ENCODE measurements at regions not wholly inside any gene's neighbourhood (a gene's known extent, or its start where the extent isn't known, plus 50 kb on each side); places are given as distances from the start of the nearest gene placed in this dataset.

- Histone ChIP-seq H3K27ac (no peak overlapping the region), H3K27me3 (peaks cover 0 to 10% (median 0%) of the 10 kb centered on the region in 3 donors), H3K9me3 (peaks cover 0 to 10% (median 4%) of the 10 kb centered on the region in 4 donors), H3K4me1 (no peaks in the 10 kb centered on the region), H3K4me3 (no peak overlapping the region), H3K36me3 (no peaks in the 10 kb centered on the region)
- TF ChIP-seq POLR2AphosphoS5 (IDR thresholded peaks at IDR 0.05) = no peak
- TF ChIP-seq EP300 (IDR thresholded peaks at IDR 0.05) = no peak
- TF ChIP-seq POLR2A (IDR thresholded peaks at IDR 0.05) = no peak
- TF ChIP-seq, protein P1, sequence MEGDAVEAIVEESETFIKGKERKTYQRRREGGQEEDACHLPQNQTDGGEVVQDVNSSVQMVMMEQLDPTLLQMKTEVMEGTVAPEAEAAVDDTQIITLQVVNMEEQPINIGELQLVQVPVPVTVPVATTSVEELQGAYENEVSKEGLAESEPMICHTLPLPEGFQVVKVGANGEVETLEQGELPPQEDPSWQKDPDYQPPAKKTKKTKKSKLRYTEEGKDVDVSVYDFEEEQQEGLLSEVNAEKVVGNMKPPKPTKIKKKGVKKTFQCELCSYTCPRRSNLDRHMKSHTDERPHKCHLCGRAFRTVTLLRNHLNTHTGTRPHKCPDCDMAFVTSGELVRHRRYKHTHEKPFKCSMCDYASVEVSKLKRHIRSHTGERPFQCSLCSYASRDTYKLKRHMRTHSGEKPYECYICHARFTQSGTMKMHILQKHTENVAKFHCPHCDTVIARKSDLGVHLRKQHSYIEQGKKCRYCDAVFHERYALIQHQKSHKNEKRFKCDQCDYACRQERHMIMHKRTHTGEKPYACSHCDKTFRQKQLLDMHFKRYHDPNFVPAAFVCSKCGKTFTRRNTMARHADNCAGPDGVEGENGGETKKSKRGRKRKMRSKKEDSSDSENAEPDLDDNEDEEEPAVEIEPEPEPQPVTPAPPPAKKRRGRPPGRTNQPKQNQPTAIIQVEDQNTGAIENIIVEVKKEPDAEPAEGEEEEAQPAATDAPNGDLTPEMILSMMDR (IDR thresholded peaks at IDR 0.05) = no peak
- 44 to 81% methylated on average over 3 of the region's 3 CpGs for WGBS, 2 donors
- intact Hi-C loops (cut with DNase I) = no loop called here
- DNase-seq = no peak
These were observed 105.5 kb upstream of the CPLX2 start for GRCh38 chr5:175765858-175766257.

- Histone ChIP-seq H3K4me3 (no peak overlapping the region), H3K4me1 (no peaks in the 10 kb centered on the region), H3K27ac (no peak overlapping the region), H3K27me3 (peaks cover 0 to 17% (median 1%) of the 10 kb centered on the region in 3 donors), H3K9me3 (peaks cover 0 to 10% (median 4%) of the 10 kb centered on the region in 4 donors), H3K36me3 (no peaks in the 10 kb centered on the region)
- intact Hi-C loops (cut with DNase I) = no loop called here
- no peak for DNase-seq
- TF ChIP-seq, protein P1 (IDR thresholded peaks at IDR 0.05) = no peak
- TF ChIP-seq EP300 (IDR thresholded peaks at IDR 0.05) (no peak), POLR2AphosphoS5 (IDR thresholded peaks at IDR 0.05) (no peak), POLR2A (IDR thresholded peaks at IDR 0.05) (no peak)
- 77 to 85% methylated on average over 2 of the region's 2 CpGs for WGBS, 2 donors
These were observed 104.4 kb upstream of the CPLX2 start for GRCh38 chr5:175766963-175767362.

DNA sequence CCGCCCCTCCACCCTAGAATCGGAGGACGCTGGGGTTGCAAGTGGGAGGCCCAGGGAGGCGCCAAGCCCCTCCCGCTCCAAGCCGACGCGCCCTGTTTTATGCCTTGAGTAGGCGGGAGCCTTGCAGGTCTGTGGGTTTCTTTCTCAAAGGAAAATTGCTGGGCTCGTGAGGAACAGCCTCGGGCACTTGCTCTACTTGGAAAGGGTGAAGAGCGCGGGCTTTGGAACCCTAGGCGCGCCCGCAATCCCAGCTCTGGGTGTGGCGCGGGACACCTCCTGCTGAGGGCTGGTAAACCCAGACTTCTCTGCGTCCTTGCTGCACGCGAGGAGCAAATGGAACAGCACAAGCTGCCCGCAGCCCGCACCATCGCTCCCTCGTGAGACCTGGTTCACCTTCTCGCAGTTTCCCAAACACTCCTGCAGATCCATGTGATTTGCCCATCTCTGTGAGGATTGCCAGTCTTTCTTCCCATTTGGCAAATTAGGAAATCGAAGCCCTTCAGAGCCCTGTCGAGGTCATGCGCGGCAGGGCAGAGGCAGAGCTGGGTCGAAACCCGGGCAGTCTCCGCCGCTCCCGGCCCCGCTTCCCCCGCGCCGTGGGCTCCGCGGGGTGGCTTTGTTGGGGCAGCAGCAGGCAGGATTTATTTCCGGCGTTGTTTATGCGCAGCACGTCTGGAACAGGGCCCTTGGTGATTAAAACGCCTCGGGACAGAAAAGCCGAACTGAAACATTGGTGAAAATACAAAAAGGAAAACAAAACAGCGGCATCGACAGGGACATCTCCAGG is 98.4 kb upstream of the CPLX2 start:
- intact Hi-C loops (cut with DNase I) = no loop called here
- H3K27me3 ChIP-seq = peaks cover 5 to 57% (median 19%) of the 10 kb centered on the region in 3 donors
- 8 to 11% methylated on average over 50 of the region's 50 CpGs for WGBS, 2 donors
- TF ChIP-seq POLR2AphosphoS5 (IDR thresholded peaks at IDR 0.05) = no peak
- TF ChIP-seq, protein P1 (IDR thresholded peaks at IDR 0.05) = no peak
- no peak for TF ChIP-seq EP300 (IDR thresholded peaks at IDR 0.05)
- no peak for TF ChIP-seq POLR2A (IDR thresholded peaks at IDR 0.05)
- H3K9me3 ChIP-seq = no peaks in the 10 kb centered on the region
- H3K27ac ChIP-seq = no peak overlapping the region
- H3K36me3 ChIP-seq = no peaks in the 10 kb centered on the region
- no peak overlapping the region for H3K4me3 ChIP-seq
- H3K4me1 ChIP-seq = peaks cover 0 to 9% (median 3%) of the 10 kb centered on the region in 4 donors
- no peak for DNase-seq

DNA sequence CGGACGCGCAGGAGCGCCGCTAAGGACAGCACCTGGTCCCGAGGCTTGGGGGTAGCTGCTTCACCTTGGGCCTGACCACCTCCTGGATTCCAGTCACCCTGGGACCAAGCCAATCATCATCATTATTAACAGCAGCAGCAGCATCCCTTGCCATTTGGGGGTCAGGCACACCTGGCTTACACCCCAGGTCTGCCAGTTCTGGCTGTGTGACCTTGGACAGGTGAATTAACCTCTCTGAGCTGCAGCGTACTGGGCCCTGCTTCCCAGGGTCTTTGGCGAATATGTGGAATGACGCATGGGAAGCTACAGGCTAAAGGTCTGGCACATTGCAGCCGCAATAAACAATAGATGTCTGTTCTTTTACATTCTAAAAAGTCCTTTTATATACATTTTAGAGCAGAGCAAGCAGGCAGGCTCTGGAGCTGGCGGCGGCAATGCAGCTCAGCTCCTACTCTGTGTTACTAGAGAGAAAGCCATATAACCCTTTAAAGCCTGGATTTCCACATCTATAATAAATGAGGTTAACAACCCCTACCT is 97.8 kb upstream of the CPLX2 start:
- no peaks in the 10 kb centered on the region for H3K9me3 ChIP-seq
- H3K4me3 ChIP-seq = no peak overlapping the region
- peaks cover 0 to 9% (median 3%) of the 10 kb centered on the region in 4 donors for H3K4me1 ChIP-seq
- H3K36me3 ChIP-seq = no peaks in the 10 kb centered on the region
- peaks cover 5 to 57% (median 19%) of the 10 kb centered on the region in 3 donors for H3K27me3 ChIP-seq
- TF ChIP-seq POLR2AphosphoS5 (IDR thresholded peaks at IDR 0.05) (no peak), POLR2A (IDR thresholded peaks at IDR 0.05) (no peak), EP300 (IDR thresholded peaks at IDR 0.05) (no peak)
- TF ChIP-seq, protein P1 (IDR thresholded peaks at IDR 0.05) = no peak
- no peak for DNase-seq
- H3K27ac ChIP-seq = no peak overlapping the region
- WGBS, 2 donors = 26 to 33% methylated on average over 12 of the region's 12 CpGs
- intact Hi-C loops (cut with DNase I) = no loop called here

All from sigmoid colon (tissue), 6 donors.